ENCODE measurements at regions not wholly inside any gene's neighbourhood (a gene's known extent, or its start where the extent isn't known, plus 50 kb on each side); places are given as distances from the start of the nearest gene placed in this dataset.
A peak's percentile ranks its signal among the peaks of the same experiment; 100 is the strongest.

- no peaks in the 10 kb centered on the region for H3K9me3 ChIP-seq (replicated peaks)
- H3K4me3 ChIP-seq: no peak overlapping the region
- no peak overlapping the region for H3K27ac ChIP-seq (replicated peaks)
- intact Hi-C loops (cut with micrococcal nuclease): no loop called here
- DNase-seq: no peak
- TF ChIP-seq, protein P1, sequence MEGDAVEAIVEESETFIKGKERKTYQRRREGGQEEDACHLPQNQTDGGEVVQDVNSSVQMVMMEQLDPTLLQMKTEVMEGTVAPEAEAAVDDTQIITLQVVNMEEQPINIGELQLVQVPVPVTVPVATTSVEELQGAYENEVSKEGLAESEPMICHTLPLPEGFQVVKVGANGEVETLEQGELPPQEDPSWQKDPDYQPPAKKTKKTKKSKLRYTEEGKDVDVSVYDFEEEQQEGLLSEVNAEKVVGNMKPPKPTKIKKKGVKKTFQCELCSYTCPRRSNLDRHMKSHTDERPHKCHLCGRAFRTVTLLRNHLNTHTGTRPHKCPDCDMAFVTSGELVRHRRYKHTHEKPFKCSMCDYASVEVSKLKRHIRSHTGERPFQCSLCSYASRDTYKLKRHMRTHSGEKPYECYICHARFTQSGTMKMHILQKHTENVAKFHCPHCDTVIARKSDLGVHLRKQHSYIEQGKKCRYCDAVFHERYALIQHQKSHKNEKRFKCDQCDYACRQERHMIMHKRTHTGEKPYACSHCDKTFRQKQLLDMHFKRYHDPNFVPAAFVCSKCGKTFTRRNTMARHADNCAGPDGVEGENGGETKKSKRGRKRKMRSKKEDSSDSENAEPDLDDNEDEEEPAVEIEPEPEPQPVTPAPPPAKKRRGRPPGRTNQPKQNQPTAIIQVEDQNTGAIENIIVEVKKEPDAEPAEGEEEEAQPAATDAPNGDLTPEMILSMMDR (IDR thresholded peaks at IDR 0.05; ENCODE audit: borderline replicate concordance): no peak
- H3K36me3 ChIP-seq: no peaks in the 10 kb centered on the region
- H3K4me1 ChIP-seq: no peaks in the 10 kb centered on the region
- no peaks in the 10 kb centered on the region for H3K27me3 ChIP-seq (ENCODE audit: low read depth)
Observed at GRCh38 chr13:103218253-103218652, 152.0 kb upstream of the SLC10A2 start.

DNA sequence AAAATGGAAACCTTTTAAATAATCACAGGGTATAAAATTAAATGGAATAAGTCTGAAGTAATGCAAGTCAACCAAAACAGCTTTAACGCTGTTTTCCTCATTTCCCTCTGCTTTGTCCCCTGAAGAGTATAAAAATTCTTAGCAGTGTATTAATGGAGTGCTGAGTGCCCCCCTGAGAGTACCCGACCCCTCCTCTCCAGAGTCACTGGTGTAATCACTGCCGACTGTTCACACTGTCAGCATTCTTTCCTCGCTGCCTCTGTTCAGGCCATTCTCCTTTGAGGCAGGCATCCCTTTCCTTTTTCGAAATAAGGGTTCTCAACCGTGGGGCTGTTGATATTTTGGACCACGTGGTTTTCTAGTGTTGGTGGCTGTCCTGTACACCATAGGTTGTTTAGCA, 146.9 kb upstream of the SLC10A2 start:
- intact Hi-C loops (cut with micrococcal nuclease): no loop called here
- H3K4me3 ChIP-seq: no peak overlapping the region
- TF ChIP-seq, protein P1 (IDR thresholded peaks at IDR 0.05; ENCODE audit: borderline replicate concordance): no peak

DNA sequence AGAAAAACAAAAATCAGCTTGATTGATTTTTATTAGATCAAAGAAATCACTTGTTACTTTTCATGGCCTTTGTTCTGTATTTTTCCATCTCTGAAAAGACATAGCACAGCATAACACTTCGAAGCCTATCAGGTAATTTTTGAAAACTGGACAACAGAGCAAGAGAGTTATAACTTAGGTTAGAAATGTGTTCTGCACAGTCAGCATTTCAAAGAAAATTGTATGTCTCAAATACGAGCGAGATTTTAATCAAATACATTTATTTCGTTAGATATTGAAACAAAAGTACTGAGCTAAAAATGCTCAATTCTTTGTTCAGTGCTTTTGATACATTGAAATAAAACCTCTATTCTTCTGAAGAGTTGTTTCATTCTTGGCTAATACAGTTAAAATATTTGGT, 144.1 kb upstream of the SLC10A2 start:
- H3K9me3 ChIP-seq (replicated peaks): no peaks in the 10 kb centered on the region
- TF ChIP-seq, protein P1 (IDR thresholded peaks at IDR 0.05; ENCODE audit: borderline replicate concordance): no peak
- no peaks in the 10 kb centered on the region for H3K36me3 ChIP-seq
- no peak for DNase-seq
- H3K27me3 ChIP-seq (ENCODE audit: low read depth): no peaks in the 10 kb centered on the region
- no peak overlapping the region for H3K4me3 ChIP-seq
- H3K4me1 ChIP-seq: no peaks in the 10 kb centered on the region
- no peak overlapping the region for H3K27ac ChIP-seq (replicated peaks)
- intact Hi-C loops (cut with micrococcal nuclease): no loop called here

More for the DNA sequence above, 146.9 kb upstream of the SLC10A2 start:
- H3K27ac ChIP-seq (replicated peaks): no peak overlapping the region
- no peak for DNase-seq
- H3K36me3 ChIP-seq: no peaks in the 10 kb centered on the region
- H3K4me1 ChIP-seq: no peaks in the 10 kb centered on the region
- H3K9me3 ChIP-seq (replicated peaks): no peaks in the 10 kb centered on the region
- H3K27me3 ChIP-seq (ENCODE audit: low read depth): no peaks in the 10 kb centered on the region

GRCh38 chr13:103203735-103204330, 137.6 kb upstream of the SLC10A2 start:
- intact Hi-C loops (cut with micrococcal nuclease): no loop called here

DNA sequence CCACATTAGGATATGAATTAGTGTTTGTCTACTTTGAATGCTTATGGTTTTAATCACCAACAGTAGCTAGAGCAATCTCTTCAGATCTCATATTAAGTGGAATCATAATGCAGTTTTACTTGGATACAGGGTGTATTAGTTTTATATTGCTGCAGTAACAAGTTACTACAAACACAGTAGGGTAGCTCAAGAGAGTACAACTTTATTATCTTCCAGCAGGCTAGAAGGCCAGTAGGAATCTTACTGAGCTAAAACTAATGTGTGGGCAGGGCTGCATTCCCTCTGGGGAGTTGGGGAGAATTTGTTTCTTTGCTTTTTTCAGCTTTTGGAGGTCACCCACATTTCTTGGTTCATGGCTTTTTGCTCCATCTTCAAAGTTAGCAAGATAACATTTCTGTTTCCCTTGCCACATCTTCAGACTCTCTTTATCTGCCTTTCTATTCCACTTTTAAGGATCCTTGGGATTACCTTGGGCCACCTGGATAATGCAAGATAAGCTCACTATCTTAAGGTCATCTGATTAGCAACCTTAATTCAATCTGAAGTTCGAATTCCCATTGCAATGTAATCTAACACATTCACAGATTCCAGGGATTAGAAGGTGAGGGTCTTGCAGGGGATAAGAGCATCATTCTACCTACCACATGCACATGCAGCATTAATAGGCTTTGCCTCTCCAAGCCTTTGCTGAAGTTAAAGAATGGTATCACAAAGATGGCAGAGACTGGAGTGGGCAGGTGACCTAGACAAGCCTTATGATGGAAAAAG, 134.1 kb upstream of the SLC10A2 start:
- intact Hi-C loops (cut with micrococcal nuclease): no loop called here
- peak overlapping the region; percentile 67 for H3K27ac ChIP-seq (replicated peaks)
- peaks cover 14% of the 10 kb centered on the region for H3K4me1 ChIP-seq
- no peaks in the 10 kb centered on the region for H3K27me3 ChIP-seq (ENCODE audit: low read depth)
- TF ChIP-seq, protein P1 (IDR thresholded peaks at IDR 0.05; ENCODE audit: borderline replicate concordance): no peak
- no peak overlapping the region for H3K4me3 ChIP-seq
- H3K9me3 ChIP-seq (replicated peaks): no peaks in the 10 kb centered on the region
- H3K36me3 ChIP-seq: no peaks in the 10 kb centered on the region
- DNase-seq: no peak

More at GRCh38 chr13:103203735-103204330, 137.6 kb upstream of the SLC10A2 start:
- Histone ChIP-seq H3K36me3 (no peaks in the 10 kb centered on the region), H3K9me3 (replicated peaks) (no peaks in the 10 kb centered on the region), H3K4me3 (no peak overlapping the region), H3K27ac (replicated peaks) (no peak overlapping the region), H3K4me1 (peaks cover 8% of the 10 kb centered on the region), H3K27me3 (ENCODE audit: low read depth) (no peaks in the 10 kb centered on the region)
- DNase-seq: no peak
- TF ChIP-seq, protein P1 (IDR thresholded peaks at IDR 0.05; ENCODE audit: borderline replicate concordance): no peak
